ENCODE measurements at regions not wholly inside any gene's neighbourhood (a gene's known extent, or its start where the extent isn't known, plus 50 kb on each side); places are given as distances from the start of the nearest gene placed in this dataset.

DNA sequence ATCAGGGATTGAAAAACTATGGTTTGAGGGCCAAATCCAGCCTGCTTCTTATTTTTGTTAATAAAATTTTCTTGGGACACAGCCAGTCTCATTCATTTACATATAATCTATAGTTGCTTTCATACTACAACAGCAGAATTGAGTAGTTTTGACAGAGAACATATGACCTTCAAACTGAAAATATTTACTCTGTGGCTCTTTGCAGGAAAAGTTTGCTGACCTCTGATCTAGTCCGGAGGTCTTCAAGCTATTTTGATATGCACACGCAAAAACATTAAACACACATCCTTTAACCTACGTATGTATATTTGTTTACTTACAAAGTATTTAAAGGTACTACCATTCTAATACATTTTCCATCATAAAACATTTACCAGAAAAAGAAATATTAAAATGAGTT lies 76.5 kb upstream of the LARGE1 start:
- Histone ChIP-seq H3K36me3 (ENCODE audit: insufficient read depth, low read length, poor library complexity, severe bottlenecking) (no peaks in the 10 kb centered on the region), H3K27me3 (replicated peaks; ENCODE audit: insufficient read depth, low read depth, low read length, poor library complexity) (no peaks in the 10 kb centered on the region), H3K9me3 (ENCODE audit: low read depth, low read length, poor library complexity, severe bottlenecking) (peaks cover 48% of the 10 kb centered on the region), H3K27ac (ENCODE audit: low read depth, low read length, poor library complexity, severe bottlenecking) (no peak overlapping the region), H3K4me1 (ENCODE audit: insufficient read depth, low read length, poor library complexity, severe bottlenecking) (no peaks in the 10 kb centered on the region), H3K4me3 (ENCODE audit: low read depth, low read length, poor library complexity, severe bottlenecking) (no peak overlapping the region)
- ChIA-PET POLR2A (ENCODE audit: low non-redundant PET) (no interaction called here), CTCF (no interaction called here)
- intact Hi-C loops (cut with micrococcal nuclease; ENCODE audit: unreplicated experiment) = no loop called here
- DNase-seq (ENCODE audit: low spot score) = no peak
- no peak for TF ChIP-seq EZH2 (IDR thresholded peaks at IDR 0.05; ENCODE audit: borderline replicate concordance, low read depth, low read length, poor library complexity, severe bottlenecking)
- TF ChIP-seq, protein P1, sequence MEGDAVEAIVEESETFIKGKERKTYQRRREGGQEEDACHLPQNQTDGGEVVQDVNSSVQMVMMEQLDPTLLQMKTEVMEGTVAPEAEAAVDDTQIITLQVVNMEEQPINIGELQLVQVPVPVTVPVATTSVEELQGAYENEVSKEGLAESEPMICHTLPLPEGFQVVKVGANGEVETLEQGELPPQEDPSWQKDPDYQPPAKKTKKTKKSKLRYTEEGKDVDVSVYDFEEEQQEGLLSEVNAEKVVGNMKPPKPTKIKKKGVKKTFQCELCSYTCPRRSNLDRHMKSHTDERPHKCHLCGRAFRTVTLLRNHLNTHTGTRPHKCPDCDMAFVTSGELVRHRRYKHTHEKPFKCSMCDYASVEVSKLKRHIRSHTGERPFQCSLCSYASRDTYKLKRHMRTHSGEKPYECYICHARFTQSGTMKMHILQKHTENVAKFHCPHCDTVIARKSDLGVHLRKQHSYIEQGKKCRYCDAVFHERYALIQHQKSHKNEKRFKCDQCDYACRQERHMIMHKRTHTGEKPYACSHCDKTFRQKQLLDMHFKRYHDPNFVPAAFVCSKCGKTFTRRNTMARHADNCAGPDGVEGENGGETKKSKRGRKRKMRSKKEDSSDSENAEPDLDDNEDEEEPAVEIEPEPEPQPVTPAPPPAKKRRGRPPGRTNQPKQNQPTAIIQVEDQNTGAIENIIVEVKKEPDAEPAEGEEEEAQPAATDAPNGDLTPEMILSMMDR (conservative IDR thresholded peaks at IDR 0.05; ENCODE audit: low read depth, low read length) = no peak
- BruUV-seq (replicated peaks) = no TSS peak

DNA sequence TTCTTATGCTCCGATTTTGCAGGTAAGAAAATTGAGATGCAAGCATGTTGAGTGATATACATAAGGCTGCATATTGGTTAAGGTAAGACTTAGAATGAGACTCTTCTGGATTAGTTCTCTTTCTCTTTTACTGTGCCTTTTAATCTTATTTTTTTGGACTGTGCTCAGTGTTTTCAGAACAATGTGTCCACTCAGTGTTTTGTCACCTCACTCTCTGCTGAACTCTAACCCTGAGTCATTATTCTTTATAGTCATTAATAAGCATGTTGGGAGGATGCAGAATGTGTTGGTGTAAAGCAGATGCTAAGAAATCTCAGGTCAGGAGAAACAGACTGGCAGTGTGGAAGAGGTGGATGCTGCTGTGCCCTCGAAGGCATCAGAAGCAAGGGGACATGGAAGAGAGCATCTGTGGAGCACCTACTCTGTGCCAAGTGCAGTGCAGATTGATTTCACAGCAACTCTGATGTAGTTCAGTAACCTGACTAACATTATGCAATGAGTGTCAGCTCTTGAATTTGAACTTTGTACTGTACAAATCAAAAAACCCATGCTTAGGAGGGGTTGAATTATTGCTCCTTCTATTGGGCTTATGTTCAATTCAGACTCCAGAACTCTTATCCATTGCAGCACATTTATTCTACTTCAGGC lies 80.7 kb upstream of the LARGE1 start:
- Histone ChIP-seq H3K4me1 (ENCODE audit: insufficient read depth, low read length, poor library complexity, severe bottlenecking) (no peaks in the 10 kb centered on the region), H3K27ac (ENCODE audit: low read depth, low read length, poor library complexity, severe bottlenecking) (no peak overlapping the region), H3K36me3 (ENCODE audit: insufficient read depth, low read length, poor library complexity, severe bottlenecking) (no peaks in the 10 kb centered on the region), H3K27me3 (replicated peaks; ENCODE audit: insufficient read depth, low read depth, low read length, poor library complexity) (no peaks in the 10 kb centered on the region), H3K4me3 (ENCODE audit: low read depth, low read length, poor library complexity, severe bottlenecking) (no peak overlapping the region), H3K9me3 (ENCODE audit: low read depth, low read length, poor library complexity, severe bottlenecking) (peaks cover 37% of the 10 kb centered on the region)
- POLR2A ChIA-PET (ENCODE audit: low non-redundant PET) = no interaction called here
- intact Hi-C loops (cut with micrococcal nuclease; ENCODE audit: unreplicated experiment) = no loop called here
- CTCF ChIA-PET = no interaction called here
- DNase-seq (ENCODE audit: low spot score) = no peak
- BruUV-seq (replicated peaks) = no TSS peak
- TF ChIP-seq, protein P1 (conservative IDR thresholded peaks at IDR 0.05; ENCODE audit: low read depth, low read length) = no peak
- no peak for TF ChIP-seq EZH2 (IDR thresholded peaks at IDR 0.05; ENCODE audit: borderline replicate concordance, low read depth, low read length, poor library complexity, severe bottlenecking)

DNA sequence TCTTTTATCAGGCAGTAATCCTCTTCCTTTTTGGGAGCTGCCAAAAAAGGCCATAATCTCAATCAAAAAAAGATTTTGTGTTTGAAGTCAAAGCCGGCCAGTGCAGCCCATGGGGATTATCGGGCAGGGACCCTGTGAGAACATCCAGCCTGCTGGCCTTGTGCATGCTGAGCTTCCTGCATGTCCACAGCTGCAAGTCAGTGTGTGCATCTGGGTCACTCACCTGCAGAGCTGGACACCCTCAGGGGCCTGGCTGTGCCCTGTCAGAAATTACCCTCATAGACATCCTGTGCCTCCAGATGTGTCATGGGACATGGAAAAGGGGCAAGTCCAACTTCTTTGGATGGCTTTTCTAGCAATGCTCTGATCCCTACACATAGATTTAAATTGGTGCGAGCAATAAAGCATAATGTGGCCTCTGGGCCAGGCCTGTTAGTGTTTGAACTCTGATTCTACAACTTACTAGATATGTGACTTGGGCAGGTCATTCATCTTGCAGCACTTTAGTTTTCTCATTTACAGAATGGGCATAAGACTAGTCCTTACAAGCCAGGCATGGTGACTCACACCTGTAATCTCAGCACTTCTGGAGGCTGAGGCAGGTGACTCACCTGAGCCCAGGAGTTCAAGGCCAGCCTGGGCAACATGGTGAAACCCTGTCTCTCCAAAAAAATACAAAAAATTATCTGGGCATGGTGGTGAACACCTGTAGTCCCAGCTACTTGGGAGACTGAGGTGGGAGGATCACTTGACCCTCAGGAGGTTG lies 81.6 kb upstream of the LARGE1 start:
- H3K27ac ChIP-seq (ENCODE audit: low read depth, low read length, poor library complexity, severe bottlenecking) = no peak overlapping the region
- no peak overlapping the region for H3K4me3 ChIP-seq (ENCODE audit: low read depth, low read length, poor library complexity, severe bottlenecking)
- H3K36me3 ChIP-seq (ENCODE audit: insufficient read depth, low read length, poor library complexity, severe bottlenecking) = no peaks in the 10 kb centered on the region
- CTCF ChIA-PET = no interaction called here
- H3K4me1 ChIP-seq (ENCODE audit: insufficient read depth, low read length, poor library complexity, severe bottlenecking) = no peaks in the 10 kb centered on the region
- H3K9me3 ChIP-seq (ENCODE audit: low read depth, low read length, poor library complexity, severe bottlenecking) = peaks cover 37% of the 10 kb centered on the region
- TF ChIP-seq EZH2 (IDR thresholded peaks at IDR 0.05; ENCODE audit: borderline replicate concordance, low read depth, low read length, poor library complexity, severe bottlenecking) = no peak
- TF ChIP-seq, protein P1 (conservative IDR thresholded peaks at IDR 0.05; ENCODE audit: low read depth, low read length) = no peak
- intact Hi-C loops (cut with micrococcal nuclease; ENCODE audit: unreplicated experiment) = no loop called here
- POLR2A ChIA-PET (ENCODE audit: low non-redundant PET) = no interaction called here
- BruUV-seq (replicated peaks) = no TSS peak
- DNase-seq (ENCODE audit: low spot score) = no peak
- no peaks in the 10 kb centered on the region for H3K27me3 ChIP-seq (replicated peaks; ENCODE audit: insufficient read depth, low read depth, low read length, poor library complexity)

All from A673 (cell line).